NCI-H774 (cell line): ENCODE measurements at regions not wholly inside any gene's neighbourhood (a gene's known extent, or its start where the extent isn't known, plus 50 kb on each side); places are given as distances from the start of the nearest gene placed in this dataset.

Experiments
- DNase-seq: peaks from one replicate; lab custom pipeline; 2025; lab: John Stamatoyannopoulos, UW

GRCh38 chr4:24637173-24637572, 52.8 kb upstream of the DHX15 start:
- DNase-seq = no peak

GRCh38 chr4:24638396-24638875, 54.1 kb upstream of the DHX15 start:
- DNase-seq = no peak

GRCh38 chr4:24639714-24640113, 55.4 kb upstream of the DHX15 start:
- no peak for DNase-seq

- no peak for DNase-seq
These were observed 56.0 kb upstream of the DHX15 start for GRCh38 chr4:24640366-24640765.

- no peak for DNase-seq
These were observed 58.7 kb upstream of the DHX15 start for GRCh38 chr4:24642981-24643547.

- DNase-seq = no peak
These were observed 59.6 kb upstream of the DHX15 start for GRCh38 chr4:24643774-24644520.

- no peak for DNase-seq
These were observed 60.8 kb upstream of the DHX15 start for GRCh38 chr4:24644983-24645764.

- no peak for DNase-seq
These were observed 61.6 kb upstream of the DHX15 start for GRCh38 chr4:24645765-24646550.

- no peak for DNase-seq
These were observed 62.6 kb upstream of the DHX15 start for GRCh38 chr4:24646798-24647460.

GRCh38 chr4:24650849-24651640, 66.7 kb upstream of the DHX15 start:
- DNase-seq = no peak

GRCh38 chr4:24655326-24655725, 71.0 kb upstream of the DHX15 start:
- no peak for DNase-seq

- no peak for DNase-seq
These were observed 71.6 kb upstream of the DHX15 start for GRCh38 chr4:24655971-24656370.

GRCh38 chr4:24656906-24657305, 72.6 kb upstream of the DHX15 start:
- no peak for DNase-seq

- peak; percentile 46 for DNase-seq
These were observed 73.6 kb upstream of the DHX15 start for GRCh38 chr4:24657768-24658617.

GRCh38 chr4:24659241-24659961, 75.0 kb upstream of the DHX15 start:
- DNase-seq = peak; percentile 61

- DNase-seq = no peak
These were observed 77.7 kb upstream of the DHX15 start for GRCh38 chr4:24662056-24662455.

- no peak for DNase-seq
These were observed 78.2 kb upstream of the DHX15 start for GRCh38 chr4:24662542-24662941.

GRCh38 chr4:24664956-24665355, 80.6 kb upstream of the DHX15 start:
- no peak for DNase-seq

- no peak for DNase-seq
These were observed 82.0 kb upstream of the DHX15 start for GRCh38 chr4:24666316-24666715.
